Uterus (tissue), 3 donors: ENCODE measurements at regions not wholly inside any gene's neighbourhood (a gene's known extent, or its start where the extent isn't known, plus 50 kb on each side); places are given as distances from the start of the nearest gene placed in this dataset.
"Not testable (repeated sequence)": the region's sequence is repeated elsewhere in the genome, so short reads cannot be mapped to it uniquely, and the experiment has no call there.

ENCODE experiments used
- DNase-seq, 2 donors: peaks; one replicate each; pipeline ENCODE4 v3.0.0-alpha.2; 2019 to 2020
- H3K27ac ChIP-seq, 2 donors: fragments of 200-600 bp; sonication (generic); 1 replicate in 1 of 2; 2 replicates in 1 of 2; pipeline ENCODE4 v1.5.1; 2016 to 2018
- H3K27me3 ChIP-seq, 2 donors: fragments of 200-600 bp; sonication (generic); one replicate each; pipeline ENCODE4 v1.5.1; 2018 to 2019; ENCODE audit warnings: control low read depth in 1 of 2
- H3K36me3 ChIP-seq, 2 donors: fragments of 200-600 bp; sonication (generic); one replicate each; pipeline ENCODE4 v1.5.1; 2019; ENCODE audit warnings: control low read depth in 1 of 2
- H3K4me1 ChIP-seq, 2 donors: fragments of 200-600 bp; sonication (generic); one replicate each; pipeline ENCODE4 v1.5.1; 2018 to 2019; ENCODE audit warnings: control low read depth in 1 of 2
- H3K4me3 ChIP-seq, 2 donors: fragments of 200-600 bp; sonication (generic); 1 replicate in 1 of 2; 2 replicates in 1 of 2; pipeline ENCODE4 v1.5.1; 2018 to 2019; ENCODE audit warnings: mild to moderate bottlenecking in 1 of 2
- H3K9me3 ChIP-seq, 2 donors: fragments of 200-600 bp; sonication (generic); one replicate each; pipeline ENCODE4 v1.5.1; 2019; ENCODE audit warnings: control low read depth in 1 of 2
- POLR2A ChIP-seq, 2 donors: fragments of 450-650 bp; IDR thresholded peaks; one replicate each; pipeline ENCODE4 v1.6.1; 2016; ENCODE audit warnings: antibody characterized with exemption in 2 of 2, mild to moderate bottlenecking in 1 of 2, moderate library complexity in 1 of 2
- intact Hi-C: fragments of 100-400 bp; cut with DNase I; formaldehyde crosslinking; loops from one replicate; pipeline ENCODE4 v1.15.1; 2023; ENCODE audit warnings: low total_unique reads
- TF ChIP-seq, protein P1 (sequence below), 4 experiments: fragments of 200-600 bp in 2 of 4; fragments of 450-650 bp in 2 of 4; sonication (generic) in 2 of 4; IDR thresholded peaks; one replicate each; pipeline ENCODE4 v1.5.1; 2016 to 2019; ENCODE audit warnings: antibody characterized with exemption in 4 of 4, mild to moderate bottlenecking in 2 of 4, moderate library complexity in 1 of 4
- donor health status: DM: yes; HTN: yes; CAD: no.

DNA sequence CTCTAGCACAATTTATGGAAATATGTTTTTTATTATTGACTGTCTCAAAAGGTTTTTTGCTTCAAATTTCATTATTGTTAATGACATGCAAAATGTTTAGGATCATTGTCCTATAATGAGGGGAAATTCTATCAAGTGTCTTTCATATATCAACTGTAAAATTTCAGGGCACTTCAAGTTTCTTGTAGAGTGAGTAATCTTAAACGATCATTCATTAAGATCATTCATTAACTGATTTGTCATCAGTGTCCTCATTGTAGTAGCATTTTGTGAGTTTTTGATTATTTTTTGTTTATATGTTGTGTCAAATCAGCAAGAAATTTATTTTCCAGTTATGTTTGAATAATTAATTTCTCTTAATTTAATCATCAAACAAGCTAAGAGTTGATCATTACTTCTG, 111.8 kb upstream of the PRDX6 start:
- no peaks in the 10 kb centered on the region for H3K4me1 ChIP-seq
- DNase-seq = no peak
- H3K9me3 ChIP-seq = no peaks in the 10 kb centered on the region
- H3K36me3 ChIP-seq = no peaks in the 10 kb centered on the region
- H3K4me3 ChIP-seq = no peak overlapping the region
- H3K27me3 ChIP-seq = no peaks in the 10 kb centered on the region
- intact Hi-C loops = no loop called here
- TF ChIP-seq, protein P1, sequence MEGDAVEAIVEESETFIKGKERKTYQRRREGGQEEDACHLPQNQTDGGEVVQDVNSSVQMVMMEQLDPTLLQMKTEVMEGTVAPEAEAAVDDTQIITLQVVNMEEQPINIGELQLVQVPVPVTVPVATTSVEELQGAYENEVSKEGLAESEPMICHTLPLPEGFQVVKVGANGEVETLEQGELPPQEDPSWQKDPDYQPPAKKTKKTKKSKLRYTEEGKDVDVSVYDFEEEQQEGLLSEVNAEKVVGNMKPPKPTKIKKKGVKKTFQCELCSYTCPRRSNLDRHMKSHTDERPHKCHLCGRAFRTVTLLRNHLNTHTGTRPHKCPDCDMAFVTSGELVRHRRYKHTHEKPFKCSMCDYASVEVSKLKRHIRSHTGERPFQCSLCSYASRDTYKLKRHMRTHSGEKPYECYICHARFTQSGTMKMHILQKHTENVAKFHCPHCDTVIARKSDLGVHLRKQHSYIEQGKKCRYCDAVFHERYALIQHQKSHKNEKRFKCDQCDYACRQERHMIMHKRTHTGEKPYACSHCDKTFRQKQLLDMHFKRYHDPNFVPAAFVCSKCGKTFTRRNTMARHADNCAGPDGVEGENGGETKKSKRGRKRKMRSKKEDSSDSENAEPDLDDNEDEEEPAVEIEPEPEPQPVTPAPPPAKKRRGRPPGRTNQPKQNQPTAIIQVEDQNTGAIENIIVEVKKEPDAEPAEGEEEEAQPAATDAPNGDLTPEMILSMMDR (IDR thresholded peaks at IDR 0.05) = no peak
- TF ChIP-seq POLR2A (IDR thresholded peaks at IDR 0.05) = no peak
- no peak overlapping the region for H3K27ac ChIP-seq

DNA sequence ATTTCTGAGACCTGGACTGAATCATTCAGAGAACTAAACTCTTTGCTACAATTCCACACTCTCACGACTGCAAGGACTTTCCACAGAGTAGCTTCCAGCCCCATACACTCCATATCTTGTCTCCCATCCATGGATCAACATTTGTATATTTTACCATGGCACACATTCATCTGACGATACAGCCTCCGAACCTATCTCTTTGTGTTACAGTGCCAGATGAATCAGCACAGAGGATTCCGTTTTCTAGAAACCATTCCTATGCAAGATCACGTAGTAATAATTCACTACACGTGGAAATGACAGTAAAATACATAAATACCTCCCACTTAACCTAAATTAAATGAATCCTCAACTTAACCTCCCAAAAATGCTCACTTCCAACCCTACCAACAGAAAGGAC, 110.0 kb upstream of the PRDX6 start:
- Histone ChIP-seq H3K27ac (no peak overlapping the region), H3K4me3 (no peak overlapping the region), H3K4me1 (no peaks in the 10 kb centered on the region), H3K27me3 (no peaks in the 10 kb centered on the region), H3K36me3 (no peaks in the 10 kb centered on the region), H3K9me3 (no peaks in the 10 kb centered on the region)
- no peak for DNase-seq
- TF ChIP-seq, protein P1 (IDR thresholded peaks at IDR 0.05) = no peak
- TF ChIP-seq POLR2A (IDR thresholded peaks at IDR 0.05) = no peak
- intact Hi-C loops = no loop called here

DNA sequence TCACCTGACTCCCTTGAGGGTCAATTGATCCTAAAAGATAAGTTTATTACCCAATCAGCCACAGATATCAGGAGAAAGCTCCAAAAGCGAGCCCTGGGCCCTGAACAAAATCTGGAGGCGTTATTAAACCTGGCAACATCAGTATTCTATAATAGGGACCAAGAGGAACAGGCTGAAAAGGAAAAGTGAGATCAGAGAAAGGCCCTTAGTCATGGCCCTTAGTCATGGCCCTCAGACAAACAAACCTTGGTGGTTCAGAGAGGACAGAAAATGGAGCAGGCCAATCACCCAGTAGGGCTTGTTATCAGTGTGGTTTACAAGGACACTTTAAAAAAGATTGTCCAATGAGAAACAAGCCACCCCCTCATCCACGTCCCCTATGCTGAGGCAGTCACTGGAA, 106.5 kb upstream of the PRDX6 start:
- H3K4me1 ChIP-seq, H3K36me3 ChIP-seq, H3K27me3 ChIP-seq, DNase-seq, H3K4me3 ChIP-seq, H3K9me3 ChIP-seq, H3K27ac ChIP-seq, intact Hi-C loops: not testable (repeated sequence)

DNA sequence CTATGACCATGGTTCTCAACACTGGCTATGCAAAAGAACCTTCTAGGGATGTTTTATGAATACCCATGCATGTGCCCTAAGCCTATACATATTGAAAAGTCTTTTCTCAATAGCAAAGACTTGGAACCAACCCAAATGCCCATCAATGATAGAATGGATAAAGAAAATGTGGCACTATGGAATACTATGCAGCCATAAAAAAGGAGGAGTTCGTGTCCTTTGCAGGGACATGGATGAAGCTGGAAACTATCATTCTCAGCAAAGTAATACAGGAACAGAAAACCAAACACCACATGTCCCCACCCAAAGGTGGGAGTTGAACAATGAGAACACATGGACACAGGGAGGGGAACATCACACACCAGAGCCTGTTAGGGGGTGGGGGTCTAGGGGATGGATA, 101.1 kb upstream of the PRDX6 start:
- intact Hi-C loops = not testable (repeated sequence)

DNA sequence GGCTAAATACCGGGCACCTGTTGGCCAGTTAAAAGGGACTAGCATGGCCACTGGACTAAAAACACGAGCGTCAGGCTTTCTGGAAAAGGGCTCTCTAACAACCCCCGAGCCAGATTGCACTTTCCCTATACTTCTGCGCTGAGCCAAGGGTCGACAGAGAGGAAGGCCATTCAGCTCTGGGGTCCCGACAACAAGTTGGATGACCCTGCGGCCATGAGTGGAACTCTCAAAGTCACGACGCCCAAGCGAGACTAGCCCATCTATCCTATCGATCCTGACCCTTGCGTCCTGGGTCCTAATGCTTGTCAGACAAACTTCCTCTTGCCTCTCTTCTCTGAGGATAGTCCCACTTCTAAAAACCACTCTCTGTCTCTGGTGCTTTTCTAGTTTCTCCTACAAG, 99.9 kb upstream of the PRDX6 start:
- no peaks in the 10 kb centered on the region for H3K4me1 ChIP-seq
- no peak for DNase-seq
- H3K4me3 ChIP-seq = no peak overlapping the region
- intact Hi-C loops = no loop called here
- no peaks in the 10 kb centered on the region for H3K36me3 ChIP-seq
- TF ChIP-seq POLR2A (IDR thresholded peaks at IDR 0.05) = no peak
- TF ChIP-seq, protein P1 (IDR thresholded peaks at IDR 0.05) = no peak
- no peaks in the 10 kb centered on the region for H3K27me3 ChIP-seq
- no peak overlapping the region for H3K27ac ChIP-seq
- no peaks in the 10 kb centered on the region for H3K9me3 ChIP-seq

More for the DNA sequence above, 101.1 kb upstream of the PRDX6 start:
- not testable (repeated sequence) for H3K9me3 ChIP-seq, H3K27me3 ChIP-seq, DNase-seq, H3K36me3 ChIP-seq, H3K4me1 ChIP-seq, H3K27ac ChIP-seq, H3K4me3 ChIP-seq

DNA sequence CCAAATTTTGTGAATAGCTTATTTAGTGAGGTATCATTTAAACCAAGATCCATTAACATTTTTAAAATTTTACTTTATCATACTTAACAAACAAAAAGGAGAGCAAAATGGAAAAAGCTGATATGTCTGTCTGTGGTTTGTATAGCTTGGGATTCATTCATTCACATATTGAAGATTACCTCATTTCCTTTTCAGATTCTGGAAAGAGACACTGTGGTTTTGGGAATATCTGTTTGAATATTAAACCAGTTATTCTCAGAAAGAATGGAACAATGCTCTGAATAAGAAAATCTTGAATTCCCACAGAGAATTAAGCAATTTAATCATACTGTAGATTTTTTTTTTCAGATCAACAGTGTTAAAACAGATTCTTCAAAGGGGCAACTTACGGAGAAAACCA, 93.8 kb upstream of the PRDX6 start:
- Histone ChIP-seq H3K4me3 (no peak overlapping the region), H3K9me3 (no peaks in the 10 kb centered on the region), H3K36me3 (no peaks in the 10 kb centered on the region), H3K27ac (no peak overlapping the region), H3K4me1 (no peaks in the 10 kb centered on the region), H3K27me3 (no peaks in the 10 kb centered on the region)
- no peak for TF ChIP-seq POLR2A (IDR thresholded peaks at IDR 0.05)
- TF ChIP-seq, protein P1 (IDR thresholded peaks at IDR 0.05) = no peak
- intact Hi-C loops = no loop called here
- no peak for DNase-seq
